ENCODE measurements at regions not wholly inside any gene's neighbourhood (a gene's known extent, or its start where the extent isn't known, plus 50 kb on each side); places are given as distances from the start of the nearest gene placed in this dataset.

DNA sequence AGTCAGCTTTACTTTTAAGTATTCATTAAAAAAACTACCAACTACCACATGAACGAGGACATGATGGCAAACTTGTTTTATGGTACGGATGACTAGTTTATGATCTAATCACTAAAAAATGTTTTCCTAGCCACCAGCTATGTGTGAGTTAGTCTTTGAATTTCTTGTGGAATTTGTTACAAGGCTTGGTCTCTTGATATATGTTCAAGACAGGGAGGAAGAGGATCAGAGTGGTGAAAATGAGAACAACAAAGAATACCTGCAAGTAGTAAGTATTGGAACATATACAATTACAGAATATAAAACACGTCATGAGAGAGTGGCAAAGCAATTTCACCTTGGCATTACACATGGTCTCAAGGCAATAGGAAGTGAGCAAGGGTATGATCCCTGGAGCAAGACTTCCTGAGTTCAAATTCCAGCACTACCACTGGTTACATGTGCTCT, 548.6 kb upstream of the TLE4 start:
- no peak overlapping the region for H3K9ac ChIP-seq (ENCODE audit: low read depth in 2 of 2, low read length in 2 of 2)
- TF ChIP-seq, protein P1, sequence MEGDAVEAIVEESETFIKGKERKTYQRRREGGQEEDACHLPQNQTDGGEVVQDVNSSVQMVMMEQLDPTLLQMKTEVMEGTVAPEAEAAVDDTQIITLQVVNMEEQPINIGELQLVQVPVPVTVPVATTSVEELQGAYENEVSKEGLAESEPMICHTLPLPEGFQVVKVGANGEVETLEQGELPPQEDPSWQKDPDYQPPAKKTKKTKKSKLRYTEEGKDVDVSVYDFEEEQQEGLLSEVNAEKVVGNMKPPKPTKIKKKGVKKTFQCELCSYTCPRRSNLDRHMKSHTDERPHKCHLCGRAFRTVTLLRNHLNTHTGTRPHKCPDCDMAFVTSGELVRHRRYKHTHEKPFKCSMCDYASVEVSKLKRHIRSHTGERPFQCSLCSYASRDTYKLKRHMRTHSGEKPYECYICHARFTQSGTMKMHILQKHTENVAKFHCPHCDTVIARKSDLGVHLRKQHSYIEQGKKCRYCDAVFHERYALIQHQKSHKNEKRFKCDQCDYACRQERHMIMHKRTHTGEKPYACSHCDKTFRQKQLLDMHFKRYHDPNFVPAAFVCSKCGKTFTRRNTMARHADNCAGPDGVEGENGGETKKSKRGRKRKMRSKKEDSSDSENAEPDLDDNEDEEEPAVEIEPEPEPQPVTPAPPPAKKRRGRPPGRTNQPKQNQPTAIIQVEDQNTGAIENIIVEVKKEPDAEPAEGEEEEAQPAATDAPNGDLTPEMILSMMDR (IDR thresholded peaks at IDR 0.05) = no peak
- no peak for DNase-seq
- intact Hi-C loops (cut with DNase I) = no loop called here
- H3K4me1 ChIP-seq = no peaks in the 10 kb centered on the region
- no peak overlapping the region for H3K4me3 ChIP-seq
- H3K9me3 ChIP-seq = no peaks in the 10 kb centered on the region
- no peaks in the 10 kb centered on the region for H3K27me3 ChIP-seq
- H3K27ac ChIP-seq = no peak overlapping the region
- H3K36me3 ChIP-seq = no peaks in the 10 kb centered on the region

DNA sequence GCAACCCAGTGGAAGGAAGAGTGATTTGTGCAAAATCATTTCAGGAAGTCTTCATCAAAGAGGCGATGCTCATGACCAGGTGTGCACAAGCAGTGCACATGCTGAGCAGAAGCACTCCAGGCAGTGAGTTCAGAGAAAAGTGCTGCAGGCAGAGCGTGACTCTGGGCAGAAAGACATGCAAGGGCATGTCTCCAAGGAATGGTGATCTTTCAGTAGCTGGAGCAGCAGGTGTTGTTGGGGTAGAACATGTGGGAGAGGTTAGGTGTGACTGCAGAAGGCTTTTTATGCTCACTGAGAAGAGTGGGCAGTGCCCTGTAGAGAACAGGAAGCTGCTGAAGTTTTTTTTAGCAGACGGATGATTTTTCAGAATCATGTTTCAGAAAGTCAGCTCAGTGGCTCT, 545.4 kb upstream of the TLE4 start:
- H3K36me3 ChIP-seq = no peaks in the 10 kb centered on the region
- no peak overlapping the region for H3K27ac ChIP-seq
- no peak overlapping the region for H3K4me3 ChIP-seq
- H3K27me3 ChIP-seq = no peaks in the 10 kb centered on the region
- H3K4me1 ChIP-seq = no peaks in the 10 kb centered on the region
- H3K9ac ChIP-seq (ENCODE audit: low read depth in 2 of 2, low read length in 2 of 2) = no peak overlapping the region
- TF ChIP-seq, protein P1 (IDR thresholded peaks at IDR 0.05) = no peak
- no peaks in the 10 kb centered on the region for H3K9me3 ChIP-seq
- no peak for DNase-seq
- intact Hi-C loops (cut with DNase I) = no loop called here

GRCh38 chr9:79028101-79028500, 543.7 kb upstream of the TLE4 start:
- Histone ChIP-seq H3K27ac (no peak overlapping the region), H3K4me1 (no peaks in the 10 kb centered on the region), H3K27me3 (no peaks in the 10 kb centered on the region), H3K4me3 (no peak overlapping the region), H3K36me3 (no peaks in the 10 kb centered on the region), H3K9ac (ENCODE audit: low read depth in 2 of 2, low read length in 2 of 2) (no peak overlapping the region), H3K9me3 (no peaks in the 10 kb centered on the region)
- DNase-seq = no peak
- intact Hi-C loops (cut with DNase I) = no loop called here
- TF ChIP-seq, protein P1 (IDR thresholded peaks at IDR 0.05) = no peak

DNA sequence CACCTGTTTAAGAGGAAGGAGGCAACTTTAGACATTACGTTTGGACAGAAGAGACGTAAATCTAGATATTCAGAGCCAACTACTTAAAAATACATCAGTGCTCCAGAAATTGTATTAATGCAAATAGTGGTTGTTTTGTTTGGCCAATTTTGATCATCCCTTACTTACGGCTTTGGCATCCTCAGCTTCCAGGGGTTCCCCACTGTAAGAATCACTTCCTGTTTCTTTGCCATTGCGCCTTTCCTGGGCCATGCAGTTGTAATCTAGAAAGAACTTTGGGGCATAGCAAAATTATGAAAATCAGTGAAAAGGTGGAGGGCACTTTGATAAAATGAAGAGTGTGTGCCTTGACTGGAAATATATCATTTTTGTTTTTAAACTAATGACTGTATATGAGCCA, 537.2 kb upstream of the TLE4 start:
- Histone ChIP-seq H3K4me1 (no peaks in the 10 kb centered on the region), H3K27me3 (no peaks in the 10 kb centered on the region), H3K4me3 (no peak overlapping the region), H3K9me3 (no peaks in the 10 kb centered on the region), H3K27ac (no peak overlapping the region), H3K36me3 (no peaks in the 10 kb centered on the region), H3K9ac (ENCODE audit: low read depth in 2 of 2, low read length in 2 of 2) (no peak overlapping the region)
- intact Hi-C loops (cut with DNase I) = no loop called here
- TF ChIP-seq, protein P1 (IDR thresholded peaks at IDR 0.05) = no peak
- DNase-seq = no peak

- TF ChIP-seq, protein P1 (IDR thresholded peaks at IDR 0.05) = no peak
- intact Hi-C loops (cut with DNase I) = no loop called here
- no peak for DNase-seq
- Histone ChIP-seq H3K9me3 (no peaks in the 10 kb centered on the region), H3K4me3 (no peak overlapping the region), H3K4me1 (no peaks in the 10 kb centered on the region), H3K36me3 (no peaks in the 10 kb centered on the region), H3K27me3 (no peaks in the 10 kb centered on the region), H3K9ac (ENCODE audit: low read depth in 2 of 2, low read length in 2 of 2) (no peak overlapping the region), H3K27ac (no peak overlapping the region)
Measured at GRCh38 chr9:79037338-79037737, 534.4 kb upstream of the TLE4 start.

- no peaks in the 10 kb centered on the region for H3K27me3 ChIP-seq
- intact Hi-C loops (cut with DNase I) = no loop called here
- TF ChIP-seq, protein P1 (IDR thresholded peaks at IDR 0.05) = no peak
- H3K9ac ChIP-seq (ENCODE audit: low read depth in 2 of 2, low read length in 2 of 2) = no peak overlapping the region
- DNase-seq = no peak
- no peaks in the 10 kb centered on the region for H3K9me3 ChIP-seq
- H3K4me1 ChIP-seq = no peaks in the 10 kb centered on the region
- no peak overlapping the region for H3K27ac ChIP-seq
- H3K36me3 ChIP-seq = no peaks in the 10 kb centered on the region
- no peak overlapping the region for H3K4me3 ChIP-seq
Measured at GRCh38 chr9:79040671-79041070, 531.1 kb upstream of the TLE4 start.

All from colonic mucosa (tissue), 4 donors.